ENCODE measurements at regions not wholly inside any gene's neighbourhood (a gene's known extent, or its start where the extent isn't known, plus 50 kb on each side); places are given as distances from the start of the nearest gene placed in this dataset.
"Not testable (repeated sequence)": the region's sequence is repeated elsewhere in the genome, so short reads cannot be mapped to it uniquely, and the experiment has no call there.

- DNase-seq (ENCODE audit: low read depth in 4 of 4, low spot score in 3 of 4): no peak
These were observed 215.2 kb upstream of the P2RY1 start for GRCh38 chr3:152619691-152620090.

DNA sequence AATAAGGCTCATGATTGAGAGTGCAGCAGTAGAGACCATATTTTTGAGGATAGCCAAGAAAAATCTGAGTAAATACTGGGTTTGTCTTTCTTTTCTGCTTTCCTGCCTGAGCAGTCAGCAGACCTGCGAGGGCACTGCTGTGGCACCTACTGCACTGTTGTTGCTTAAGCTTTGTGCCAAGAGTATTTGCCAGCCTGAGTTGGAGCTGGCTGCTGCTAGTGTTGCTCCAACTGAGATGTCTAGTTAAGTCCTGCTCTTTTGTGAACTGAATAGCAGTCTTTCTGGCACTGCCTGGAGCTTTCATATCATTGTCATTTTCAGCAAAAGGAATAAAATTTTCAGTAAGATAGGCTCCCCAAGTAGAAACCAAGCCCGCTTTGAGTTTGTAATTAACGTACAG is 214.5 kb upstream of the P2RY1 start:
- DNase-seq (ENCODE audit: low read depth in 4 of 4, low spot score in 3 of 4): no peak

- DNase-seq (ENCODE audit: low read depth in 4 of 4, low spot score in 3 of 4): no peak
These were observed 213.7 kb upstream of the P2RY1 start for GRCh38 chr3:152621006-152621868.

- no peak for DNase-seq (ENCODE audit: low read depth in 4 of 4, low spot score in 3 of 4)
These were observed 212.7 kb upstream of the P2RY1 start for GRCh38 chr3:152621967-152622810.

DNA sequence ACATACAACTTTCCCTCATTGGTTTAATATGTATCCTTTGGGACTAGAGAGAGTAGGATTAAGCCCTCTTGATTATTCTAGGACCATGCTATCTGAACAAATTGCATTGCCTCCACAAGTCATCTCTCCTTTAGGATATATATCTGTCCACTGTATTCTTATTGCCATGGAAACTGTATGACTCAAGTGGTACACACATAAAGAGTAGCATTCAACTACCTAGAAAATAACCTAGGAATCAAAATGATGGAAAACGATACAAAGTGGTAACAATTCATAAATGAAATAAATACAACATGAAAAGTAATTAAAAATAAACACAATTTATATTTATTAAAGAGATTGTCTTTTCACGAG is 212.1 kb upstream of the P2RY1 start:
- no peak for DNase-seq (ENCODE audit: low read depth in 4 of 4, low spot score in 3 of 4)

- DNase-seq (ENCODE audit: low read depth in 4 of 4, low spot score in 3 of 4): no peak
These were observed 211.5 kb upstream of the P2RY1 start for GRCh38 chr3:152623286-152623911.

DNA sequence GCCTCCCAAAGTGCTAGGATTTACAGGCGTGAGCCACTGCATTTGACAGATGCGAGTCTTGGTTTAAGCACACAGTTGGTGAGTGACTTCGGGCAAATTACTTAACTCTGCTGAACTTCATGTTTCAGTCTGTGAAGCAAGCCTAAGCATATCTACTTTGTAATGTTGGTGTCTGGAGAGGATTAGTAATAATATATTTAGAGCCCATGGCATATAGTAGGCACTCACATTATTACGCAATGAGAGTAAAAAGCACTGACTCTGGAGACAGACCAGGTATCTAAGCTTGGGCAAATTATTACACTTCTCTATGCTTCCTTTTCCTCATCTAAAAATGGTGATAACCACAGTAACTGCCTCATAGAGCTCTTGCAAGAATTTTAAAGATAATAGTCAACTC is 208.7 kb upstream of the P2RY1 start:
- no peak for DNase-seq (ENCODE audit: low read depth in 4 of 4, low spot score in 3 of 4)

GRCh38 chr3:152628496-152628895 is 206.4 kb upstream of the P2RY1 start:
- DNase-seq (ENCODE audit: low read depth in 4 of 4, low spot score in 3 of 4): no peak

GRCh38 chr3:152629363-152630122 is 205.4 kb upstream of the P2RY1 start:
- no peak for DNase-seq (ENCODE audit: low read depth in 4 of 4, low spot score in 3 of 4)

DNA sequence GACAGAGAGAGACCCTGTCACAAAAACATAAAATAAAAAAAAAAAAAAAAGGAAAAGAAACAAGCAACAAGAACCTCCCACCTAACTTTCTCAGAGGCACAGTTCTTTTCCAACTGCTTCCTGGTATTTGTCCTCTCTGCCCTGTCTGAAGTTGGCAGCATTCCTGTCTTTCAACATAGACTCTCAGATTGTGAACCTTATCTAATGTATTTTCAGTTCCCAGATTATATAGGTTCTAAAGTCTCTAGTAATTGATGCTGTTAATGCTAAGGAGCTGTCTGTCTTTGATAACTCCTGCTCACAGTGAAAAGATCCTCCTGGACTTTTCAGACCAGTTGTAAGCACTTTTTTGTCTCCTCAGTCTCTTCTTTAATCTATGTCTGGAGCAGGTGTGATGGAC is 199.5 kb upstream of the P2RY1 start:
- no peak for DNase-seq (ENCODE audit: low read depth in 4 of 4, low spot score in 3 of 4)

DNA sequence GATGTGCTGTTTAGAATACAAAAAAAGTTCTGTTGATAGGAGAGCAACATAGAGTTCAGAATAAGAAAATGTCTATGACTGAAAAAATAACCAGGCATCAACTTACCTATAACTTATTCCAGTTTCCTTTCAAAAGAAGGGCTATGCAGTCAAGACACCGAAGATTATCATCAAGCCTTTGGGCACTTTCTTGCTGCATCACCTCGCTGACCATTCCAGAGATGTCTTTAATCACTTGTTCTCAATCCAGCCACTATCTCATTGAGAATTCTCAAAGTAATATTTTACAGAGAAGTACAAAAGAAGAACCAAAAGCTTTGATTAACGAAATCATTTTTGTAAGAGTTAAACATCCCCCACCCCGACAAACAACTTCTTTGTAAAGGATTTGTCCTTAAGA is 198.3 kb upstream of the P2RY1 start:
- DNase-seq (ENCODE audit: low read depth in 4 of 4, low spot score in 3 of 4): no peak

DNA sequence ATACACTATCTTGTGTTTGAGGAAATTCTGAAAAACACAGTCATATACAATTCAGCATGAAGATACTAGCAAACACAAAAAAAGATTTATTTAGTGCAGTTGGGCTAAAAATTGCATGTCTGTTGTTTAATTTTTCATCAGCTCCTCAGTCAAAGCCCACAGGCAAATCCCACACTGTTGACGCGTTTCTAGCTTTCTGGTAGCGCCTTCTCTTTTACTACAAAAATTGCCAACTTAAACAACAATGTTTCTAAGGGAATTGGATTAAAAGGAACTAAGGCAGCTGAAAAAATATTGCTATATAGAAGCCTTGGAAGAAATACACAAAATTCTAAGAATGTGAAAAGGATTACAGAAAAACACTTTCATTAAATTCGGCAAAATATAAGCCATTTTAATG is 196.7 kb upstream of the P2RY1 start:
- DNase-seq (ENCODE audit: low read depth in 4 of 4, low spot score in 3 of 4): no peak

DNA sequence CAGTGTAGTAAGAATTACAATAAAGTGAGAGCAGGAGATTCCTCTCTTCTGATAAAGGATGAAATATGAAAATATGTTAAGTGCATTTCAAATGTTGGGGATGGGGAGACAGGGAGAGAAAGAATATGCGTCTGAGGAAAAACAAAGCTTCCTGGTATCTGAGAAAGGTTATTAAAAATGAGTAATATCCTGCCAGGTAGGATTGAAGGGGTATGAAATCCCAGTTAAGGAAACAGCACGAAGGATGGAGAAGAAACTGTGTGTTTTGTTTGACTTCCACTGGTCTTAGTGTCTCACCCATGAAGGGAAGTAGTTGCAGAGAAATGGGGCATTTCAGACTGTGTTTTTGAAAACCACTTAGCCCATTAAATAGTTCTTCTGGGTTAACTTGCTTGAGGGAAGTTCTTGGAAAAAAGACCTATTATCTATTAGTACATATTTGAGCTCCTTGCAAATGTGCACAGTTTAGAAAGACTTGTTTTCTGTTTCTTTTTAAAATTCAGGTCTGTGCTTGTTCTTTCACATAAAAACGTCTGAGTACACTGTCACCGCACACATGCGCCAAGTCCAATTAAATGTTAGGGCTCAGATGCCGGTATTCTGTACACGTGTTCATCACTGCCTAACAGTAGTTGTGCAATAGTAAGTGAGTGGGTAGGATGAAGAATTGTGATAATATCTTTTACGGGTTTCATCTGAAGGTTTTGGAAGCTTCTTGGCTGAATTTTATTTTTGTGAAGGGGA is 196.1 kb upstream of the P2RY1 start:
- DNase-seq (ENCODE audit: low read depth in 4 of 4, low spot score in 3 of 4): no peak

DNA sequence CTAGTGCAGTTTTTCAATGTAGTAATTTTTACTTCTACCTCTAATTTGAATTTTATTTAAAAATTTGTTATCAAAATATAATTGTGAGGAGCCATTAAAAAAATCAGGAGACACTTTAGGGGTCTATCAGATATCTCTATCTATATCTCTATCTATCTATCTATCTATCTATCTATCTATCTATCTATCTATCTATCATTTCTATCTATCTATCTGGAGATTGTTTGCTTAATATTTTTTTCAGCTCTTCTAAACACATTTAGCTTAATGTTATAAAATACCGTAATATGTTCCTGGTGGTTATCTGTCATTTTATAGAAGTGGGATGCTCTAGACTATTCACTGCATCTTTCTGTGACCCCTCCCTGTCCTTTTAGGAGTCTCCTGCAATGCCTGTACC is 193.7 kb upstream of the P2RY1 start:
- DNase-seq (ENCODE audit: low read depth in 4 of 4, low spot score in 3 of 4): no peak

GRCh38 chr3:152642658-152643057 is 192.3 kb upstream of the P2RY1 start:
- no peak for DNase-seq (ENCODE audit: low read depth in 4 of 4, low spot score in 3 of 4)

- no peak for DNase-seq (ENCODE audit: low read depth in 4 of 4, low spot score in 3 of 4)
These were observed 190.5 kb upstream of the P2RY1 start for GRCh38 chr3:152644478-152644877.

DNA sequence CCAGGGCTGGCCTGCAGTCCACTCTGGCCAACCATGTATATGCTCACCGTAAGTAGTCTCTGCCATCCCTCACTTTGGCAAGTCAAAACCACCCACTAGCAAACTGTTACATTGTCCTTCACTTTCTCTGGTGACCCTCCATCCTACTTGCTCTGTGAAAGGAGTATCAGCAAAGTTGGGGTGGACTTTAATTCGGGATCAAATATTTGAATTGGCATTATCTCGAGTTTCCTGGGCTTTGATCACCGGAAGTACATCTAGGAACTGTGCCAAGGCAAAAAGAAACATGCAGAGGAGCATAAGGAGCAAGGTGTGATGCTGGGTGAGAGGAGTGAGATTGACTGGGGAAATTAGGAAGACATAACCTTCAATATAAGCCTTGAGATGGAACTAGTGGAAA is 188.9 kb upstream of the P2RY1 start:
- no peak for DNase-seq (ENCODE audit: low read depth in 4 of 4, low spot score in 3 of 4)

GRCh38 chr3:152650177-152650576 is 184.8 kb upstream of the P2RY1 start:
- DNase-seq (ENCODE audit: low read depth in 4 of 4, low spot score in 3 of 4): no peak

- DNase-seq (ENCODE audit: low read depth in 4 of 4, low spot score in 3 of 4): not testable (repeated sequence)
These were observed 184.0 kb upstream of the P2RY1 start for GRCh38 chr3:152650923-152651322.

All from left renal pelvis (tissue), 4 donors.